H9 (cell line): ENCODE measurements at regions not wholly inside any gene's neighbourhood (a gene's known extent, or its start where the extent isn't known, plus 50 kb on each side); places are given as distances from the start of the nearest gene placed in this dataset.

Experiments
- DNase-seq: peaks from one replicate; pipeline ENCODE4 v3.0.0-alpha.2; 2017
- H2AFZ ChIP-seq: one replicate; pipeline ENCODE4 v1.6.1; 2013; ENCODE audit warnings: mild to moderate bottlenecking, low read length, control low read depth, moderate library complexity
- H2AK5ac ChIP-seq: 2 replicates; pipeline ENCODE4 v1.6.1; 2013; ENCODE audit warnings: low read length, control low read depth, mixed read lengths; ENCODE audit not compliant: insufficient read length
- H2BK120ac ChIP-seq: one replicate; pipeline ENCODE4 v1.6.1; 2013; ENCODE audit warnings: low read depth, mild to moderate bottlenecking, low read length, control low read depth, inconsistent platforms; ENCODE audit not compliant: poor library complexity, severe bottlenecking
- H2BK12ac ChIP-seq: 2 replicates; pipeline ENCODE4 v1.6.1; 2013; ENCODE audit warnings: low read length, control low read depth, mixed read lengths, low read depth; ENCODE audit not compliant: insufficient read length
- H2BK15ac ChIP-seq: 2 replicates; pipeline ENCODE4 v1.6.1; 2013; ENCODE audit warnings: low read depth, low read length, control low read depth
- H2BK20ac ChIP-seq: one replicate; pipeline ENCODE4 v1.6.1; 2013; ENCODE audit warnings: low read depth, mild to moderate bottlenecking, low read length, control low read depth, inconsistent platforms; ENCODE audit not compliant: poor library complexity, severe bottlenecking
- H2BK5ac ChIP-seq: 2 replicates; pipeline ENCODE4 v1.6.1; 2013; ENCODE audit warnings: low read length, control low read depth, mixed read lengths; ENCODE audit not compliant: insufficient read length
- H3K14ac ChIP-seq: 2 replicates; pipeline ENCODE4 v1.6.1; 2013; ENCODE audit warnings: low read length, control low read depth; ENCODE audit not compliant: insufficient read depth
- H3K18ac ChIP-seq: 2 replicates; pipeline ENCODE4 v1.6.1; 2013; ENCODE audit warnings: low read depth, mild to moderate bottlenecking, mixed read lengths, low read length, control low read depth; ENCODE audit not compliant: insufficient read length
- H3K23ac ChIP-seq: 2 replicates; pipeline ENCODE4 v1.6.1; 2013; ENCODE audit warnings: low read length, control low read depth, mixed read lengths, low read depth; ENCODE audit not compliant: insufficient read length
- H3K23me2 ChIP-seq: 2 replicates; pipeline ENCODE4 v1.6.1; 2013; ENCODE audit warnings: low read depth, mild to moderate bottlenecking, mixed read lengths, low read length, control low read depth; ENCODE audit not compliant: insufficient read length, poor library complexity, severe bottlenecking
- H3K27ac ChIP-seq: 2 replicates; pipeline ENCODE4 v1.5.1; 2013; ENCODE audit warnings: low read length, control low read depth, mixed read lengths, low read depth; ENCODE audit not compliant: insufficient read length
- H3K27me3 ChIP-seq: 2 replicates; pipeline ENCODE4 v1.6.1; 2013; ENCODE audit warnings: low read length, control low read depth, inconsistent platforms; ENCODE audit not compliant: insufficient read depth
- H3K4ac ChIP-seq: 2 replicates; pipeline ENCODE4 v1.6.1; 2013; ENCODE audit warnings: low read depth, mild to moderate bottlenecking, control low read depth, inconsistent platforms, low read length, moderate library complexity
- H3K4me1 ChIP-seq: 2 replicates; pipeline ENCODE4 v1.6.1; 2013; ENCODE audit warnings: low read length, control low read depth, inconsistent platforms; ENCODE audit not compliant: insufficient read depth
- H3K4me2 ChIP-seq: 2 replicates; pipeline ENCODE4 v1.6.1; 2013; ENCODE audit warnings: low read length, control low read depth, mixed read lengths; ENCODE audit not compliant: insufficient read length, insufficient read depth
- H3K56ac ChIP-seq: 2 replicates; pipeline ENCODE4 v1.6.1; 2013; ENCODE audit warnings: low read depth, mild to moderate bottlenecking, mixed read lengths, low read length, control low read depth; ENCODE audit not compliant: insufficient read length
- H3K79me1 ChIP-seq: 2 replicates; pipeline ENCODE4 v1.6.1; 2013; ENCODE audit warnings: low read depth, mild to moderate bottlenecking, moderate library complexity, low read length, control low read depth, inconsistent platforms; ENCODE audit not compliant: insufficient read depth, poor library complexity, severe bottlenecking
- H3K79me2 ChIP-seq: 2 replicates; pipeline ENCODE4 v1.6.1; 2013; ENCODE audit warnings: low read length, control low read depth, inconsistent platforms; ENCODE audit not compliant: insufficient read depth
- H3K9ac ChIP-seq: 2 replicates; pipeline ENCODE4 v1.6.1; 2013; ENCODE audit warnings: low read length, control low read depth, mixed read lengths; ENCODE audit not compliant: insufficient read length; ENCODE audit errors: extremely low read depth
- H3K9me3 ChIP-seq: one replicate; pipeline ENCODE4 v1.6.1; 2013; ENCODE audit warnings: low read depth, low read length, inconsistent platforms; ENCODE audit not compliant: control insufficient read depth
- H3T11ph ChIP-seq: one replicate; pipeline ENCODE4 v1.6.1; 2013; ENCODE audit warnings: mild to moderate bottlenecking, low read length, control low read depth, inconsistent platforms
- H4K20me1 ChIP-seq: one replicate; pipeline ENCODE4 v1.6.1; 2013; ENCODE audit not compliant: control insufficient read depth, insufficient read length, insufficient read depth
- H4K5ac ChIP-seq: 2 replicates; pipeline ENCODE4 v1.6.1; 2013; ENCODE audit warnings: low read depth, mild to moderate bottlenecking, mixed read lengths, low read length, control low read depth; ENCODE audit not compliant: insufficient read length
- H4K8ac ChIP-seq: replicated peaks from 2 replicates; pipeline ENCODE4 v1.6.1; 2013; ENCODE audit warnings: low read length, control low read depth, mixed read lengths, low read depth; ENCODE audit not compliant: insufficient read length
- H4K91ac ChIP-seq: 2 replicates; pipeline ENCODE4 v1.6.1; 2013; ENCODE audit warnings: low read depth, mild to moderate bottlenecking, moderate library complexity, mixed read lengths, low read length, control low read depth; ENCODE audit not compliant: insufficient read length
- H3K27ac Mint-ChIP-seq, 3 experiments: 2 replicates in 2 of 3; 3 replicates in 1 of 3; pipeline ENCODE4 v1.8.0; 2020 to 2021; ENCODE audit warnings: mixed read lengths in 3 of 3, mild to moderate bottlenecking in 1 of 3, moderate library complexity in 1 of 3
- H3K27me3 Mint-ChIP-seq: 2 replicates; pipeline ENCODE4 v1.8.0; 2021; ENCODE audit warnings: low read depth, mild to moderate bottlenecking, moderate library complexity, mixed read lengths
- H3K36me3 Mint-ChIP-seq, 3 experiments: 2 replicates in 2 of 3; 3 replicates in 1 of 3; pipeline ENCODE4 v1.8.0; 2020 to 2021; ENCODE audit warnings: low read depth in 3 of 3, mixed read lengths in 3 of 3; ENCODE audit not compliant: insufficient read depth in 1 of 3
- H3K4me1 Mint-ChIP-seq, 2 experiments: 2 replicates each; pipeline ENCODE4 v1.8.0; 2020; ENCODE audit warnings: mixed read lengths in 2 of 2
- H3K4me3 Mint-ChIP-seq, 2 experiments: 2 replicates in 1 of 2; 3 replicates in 1 of 2; pipeline ENCODE4 v1.8.0; 2020 to 2021; ENCODE audit warnings: mild to moderate bottlenecking in 2 of 2, mixed read lengths in 2 of 2, moderate library complexity in 1 of 2
- H3K9me3 Mint-ChIP-seq, 2 experiments: 2 replicates in 1 of 2; 3 replicates in 1 of 2; pipeline ENCODE4 v1.8.0; 2020; ENCODE audit warnings: mild to moderate bottlenecking in 2 of 2, mixed read lengths in 2 of 2, moderate library complexity in 1 of 2
- CTCF ChIP-seq: fragments of 200-600 bp; sonication (generic); conservative IDR thresholded peaks from 3 replicates; pipeline ENCODE4 v1.8.0; 2021; ENCODE audit warnings: antibody characterized with exemption, mild to moderate bottlenecking

GRCh38 chr12:30568453-30568852 is 127.2 kb downstream of the IPO8 start:
- H3K27ac Mint-ChIP-seq: no peak overlapping the region
- H3K9me3 ChIP-seq: no peaks in the 10 kb centered on the region
- no peak overlapping the region for H4K91ac ChIP-seq
- no peak overlapping the region for H2AFZ ChIP-seq
- H3K4ac ChIP-seq: no peak overlapping the region
- no peak overlapping the region for H2BK5ac ChIP-seq
- no peak overlapping the region for H2BK15ac ChIP-seq
- no peaks in the 10 kb centered on the region for H4K20me1 ChIP-seq
- no peak overlapping the region for H2BK12ac ChIP-seq
- H3K9ac ChIP-seq: no peak overlapping the region
- no peaks in the 10 kb centered on the region for H3K23me2 ChIP-seq
- H3K56ac ChIP-seq: no peak overlapping the region
- no peak overlapping the region for H3K14ac ChIP-seq
- no peak overlapping the region for H2BK120ac ChIP-seq
- H3K4me2 ChIP-seq: no peak overlapping the region
- no peak for TF ChIP-seq CTCF
- H4K8ac ChIP-seq: no peak overlapping the region
- no peak overlapping the region for H3T11ph ChIP-seq
- H3K79me1 ChIP-seq: no peaks in the 10 kb centered on the region
- H3K27me3 Mint-ChIP-seq: 0 out of 2 replicates have a peak, but pooled peaks cover 1% of the 10 kb centered on the region
- H2BK20ac ChIP-seq: no peak overlapping the region
- H3K4me1 Mint-ChIP-seq: no peaks in the 10 kb centered on the region
- H3K4me1 ChIP-seq: no peaks in the 10 kb centered on the region
- no peak overlapping the region for H3K18ac ChIP-seq
- no peak for DNase-seq
- no peaks in the 10 kb centered on the region for H3K79me2 ChIP-seq
- H3K9me3 Mint-ChIP-seq: peaks cover 0 to 4% of the 10 kb centered on the region in 2 experiments; a peak in 2 of 5 replicates
- H3K27me3 ChIP-seq: no peaks in the 10 kb centered on the region
- no peak overlapping the region for H3K4me3 Mint-ChIP-seq
- no peak overlapping the region for H3K23ac ChIP-seq
- no peak overlapping the region for H2AK5ac ChIP-seq
- H4K5ac ChIP-seq: no peak overlapping the region
- H3K36me3 Mint-ChIP-seq: no peaks in the 10 kb centered on the region
- H3K27ac ChIP-seq: no peak overlapping the region
